ENCODE measurements at regions not wholly inside any gene's neighbourhood (a gene's known extent, or its start where the extent isn't known, plus 50 kb on each side); places are given as distances from the start of the nearest gene placed in this dataset.
"Not testable (repeated sequence)": the region's sequence is repeated elsewhere in the genome, so short reads cannot be mapped to it uniquely, and the experiment has no call there.

GRCh38 chr3:84727616-84728015, 231.2 kb upstream of the CADM2 start:
- Histone ChIP-seq H3K4me2 (ENCODE audit: control insufficient read depth, extremely low read depth, insufficient read depth, low read depth, low read length) (no peak overlapping the region), H3K27ac (ENCODE audit: control insufficient read depth, insufficient read depth, low read length) (no peak overlapping the region), H3K79me2 (ENCODE audit: control insufficient read depth, insufficient read depth, low read length) (no peaks in the 10 kb centered on the region), H3K4me1 (ENCODE audit: control insufficient read depth, extremely low read depth, insufficient read depth, low read length) (no peaks in the 10 kb centered on the region), H3K36me3 (ENCODE audit: control insufficient read depth in 2 of 2, extremely low read depth in 1 of 2, insufficient read depth in 2 of 2, low read length in 2 of 2) (no peaks in the 10 kb centered on the region), H3K27me3 (ENCODE audit: control insufficient read depth, extremely low read depth, insufficient read depth, low read length) (no peaks in the 10 kb centered on the region), H3K9me3 (ENCODE audit: control insufficient read depth, low read depth, low read length) (no peaks in the 10 kb centered on the region), H2AFZ (ENCODE audit: control insufficient read depth, low read length) (no peak overlapping the region), H3K9ac (ENCODE audit: control insufficient read depth, extremely low read depth, insufficient read depth, low read length) (no peak overlapping the region), H3K4me3 (ENCODE audit: control insufficient read depth in 2 of 3, extremely low read depth in 1 of 3, insufficient read depth in 2 of 3, low read depth in 1 of 3, low read length in 3 of 3) (no peak overlapping the region), H4K20me1 (ENCODE audit: control insufficient read depth, extremely low read depth, insufficient read depth, low read length) (no peaks in the 10 kb centered on the region), H3K9me1 (ENCODE audit: control insufficient read depth, extremely low read depth, insufficient read depth, low read length) (no peaks in the 10 kb centered on the region)
- DNase-seq (ENCODE audit: low read depth, low spot score) (no peak), FAIRE-seq (no peak)
- dilution Hi-C loops (cut with MboI; ENCODE audit: extremely low pct_ligation_motif_present, low sequenced_read_pairs), result no loop called here
- TF ChIP-seq EZH2 (IDR thresholded peaks at IDR 0.05; ENCODE audit: low read length), result no peak

GRCh38 chr3:84734731-84735130, 224.1 kb upstream of the CADM2 start:
- H3K4me1 ChIP-seq (ENCODE audit: control insufficient read depth, extremely low read depth, insufficient read depth, low read length); H2AFZ ChIP-seq (ENCODE audit: control insufficient read depth, low read length); H3K4me3 ChIP-seq (ENCODE audit: control insufficient read depth in 2 of 3, extremely low read depth in 1 of 3, insufficient read depth in 2 of 3, low read depth in 1 of 3, low read length in 3 of 3); H3K27ac ChIP-seq (ENCODE audit: control insufficient read depth, insufficient read depth, low read length); H3K9me1 ChIP-seq (ENCODE audit: control insufficient read depth, extremely low read depth, insufficient read depth, low read length); FAIRE-seq; H3K9me3 ChIP-seq (ENCODE audit: control insufficient read depth, low read depth, low read length); dilution Hi-C loops (cut with MboI; ENCODE audit: extremely low pct_ligation_motif_present, low sequenced_read_pairs); DNase-seq (ENCODE audit: low read depth, low spot score); H3K4me2 ChIP-seq (ENCODE audit: control insufficient read depth, extremely low read depth, insufficient read depth, low read depth, low read length); H4K20me1 ChIP-seq (ENCODE audit: control insufficient read depth, extremely low read depth, insufficient read depth, low read length); H3K79me2 ChIP-seq (ENCODE audit: control insufficient read depth, insufficient read depth, low read length); H3K36me3 ChIP-seq (ENCODE audit: control insufficient read depth in 2 of 2, extremely low read depth in 1 of 2, insufficient read depth in 2 of 2, low read length in 2 of 2); H3K27me3 ChIP-seq (ENCODE audit: control insufficient read depth, extremely low read depth, insufficient read depth, low read length); H3K9ac ChIP-seq (ENCODE audit: control insufficient read depth, extremely low read depth, insufficient read depth, low read length): not testable (repeated sequence)

- Histone ChIP-seq H3K4me1 (ENCODE audit: control insufficient read depth, extremely low read depth, insufficient read depth, low read length) (no peaks in the 10 kb centered on the region), H3K36me3 (ENCODE audit: control insufficient read depth in 2 of 2, extremely low read depth in 1 of 2, insufficient read depth in 2 of 2, low read length in 2 of 2) (no peaks in the 10 kb centered on the region), H3K4me3 (ENCODE audit: control insufficient read depth in 2 of 3, extremely low read depth in 1 of 3, insufficient read depth in 2 of 3, low read depth in 1 of 3, low read length in 3 of 3) (no peak overlapping the region), H3K9ac (ENCODE audit: control insufficient read depth, extremely low read depth, insufficient read depth, low read length) (no peak overlapping the region), H3K27ac (ENCODE audit: control insufficient read depth, insufficient read depth, low read length) (no peak overlapping the region), H4K20me1 (ENCODE audit: control insufficient read depth, extremely low read depth, insufficient read depth, low read length) (no peaks in the 10 kb centered on the region), H3K9me1 (ENCODE audit: control insufficient read depth, extremely low read depth, insufficient read depth, low read length) (no peaks in the 10 kb centered on the region), H2AFZ (ENCODE audit: control insufficient read depth, low read length) (no peak overlapping the region), H3K9me3 (ENCODE audit: control insufficient read depth, low read depth, low read length) (no peaks in the 10 kb centered on the region), H3K4me2 (ENCODE audit: control insufficient read depth, extremely low read depth, insufficient read depth, low read depth, low read length) (no peak overlapping the region), H3K79me2 (ENCODE audit: control insufficient read depth, insufficient read depth, low read length) (no peaks in the 10 kb centered on the region), H3K27me3 (ENCODE audit: control insufficient read depth, extremely low read depth, insufficient read depth, low read length) (no peaks in the 10 kb centered on the region)
- dilution Hi-C loops (cut with MboI; ENCODE audit: extremely low pct_ligation_motif_present, low sequenced_read_pairs), result no loop called here
- TF ChIP-seq EZH2 (IDR thresholded peaks at IDR 0.05; ENCODE audit: low read length) (no peak), CTCF (optimal IDR thresholded peaks at IDR 0.05 in 1 of 3, IDR thresholded peaks at IDR 0.05 in 1 of 3, conservative IDR thresholded peaks at IDR 0.05 in 1 of 3; ENCODE audit: extremely low read depth in 1 of 3, insufficient read depth in 2 of 3, low read length in 3 of 3) (no peak)
- DNase-seq (ENCODE audit: low read depth, low spot score) (no peak), FAIRE-seq (no peak)
These were observed 220.7 kb upstream of the CADM2 start for GRCh38 chr3:84738086-84738485.
